Astrocyte (in vitro differentiated cells and primary cell): ENCODE measurements at regions not wholly inside any gene's neighbourhood (a gene's known extent, or its start where the extent isn't known, plus 50 kb on each side); places are given as distances from the start of the nearest gene placed in this dataset.

Experiments
- EZH2 ChIP-seq: IDR thresholded peaks from 2 replicates; pipeline ENCODE4 v1.6.1; 2012; ENCODE audit warnings: mild to moderate bottlenecking, low read length, inconsistent platforms; ENCODE audit not compliant: insufficient read depth
- TF ChIP-seq, protein P1 (sequence below): IDR thresholded peaks from 2 replicates; pipeline ENCODE4 v1.5.1; 2011; ENCODE audit warnings: low read depth, mild to moderate bottlenecking, inconsistent platforms, low read length, moderate library complexity; ENCODE audit not compliant: insufficient read depth

DNA sequence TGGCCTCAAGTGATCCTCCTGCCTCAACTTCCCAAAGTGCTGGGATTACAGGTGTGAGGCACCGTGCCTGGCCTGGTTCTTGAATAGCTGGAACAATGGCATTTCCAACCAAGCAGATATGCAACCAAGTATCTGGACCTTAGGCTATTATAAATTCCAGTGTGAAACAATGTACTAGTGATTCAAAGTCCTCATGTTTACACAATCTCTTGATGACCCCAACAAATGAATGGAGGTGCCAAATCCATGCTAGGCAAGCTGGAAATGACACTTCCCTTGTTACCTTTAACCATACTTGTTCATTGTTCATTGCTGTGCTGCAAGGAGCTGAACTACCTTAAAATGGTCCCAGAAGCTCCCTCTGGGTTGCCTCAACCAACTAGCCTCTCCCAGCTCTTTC is 282.2 kb upstream of the KLF14 start:
- TF ChIP-seq EZH2: no peak
- TF ChIP-seq, protein P1, sequence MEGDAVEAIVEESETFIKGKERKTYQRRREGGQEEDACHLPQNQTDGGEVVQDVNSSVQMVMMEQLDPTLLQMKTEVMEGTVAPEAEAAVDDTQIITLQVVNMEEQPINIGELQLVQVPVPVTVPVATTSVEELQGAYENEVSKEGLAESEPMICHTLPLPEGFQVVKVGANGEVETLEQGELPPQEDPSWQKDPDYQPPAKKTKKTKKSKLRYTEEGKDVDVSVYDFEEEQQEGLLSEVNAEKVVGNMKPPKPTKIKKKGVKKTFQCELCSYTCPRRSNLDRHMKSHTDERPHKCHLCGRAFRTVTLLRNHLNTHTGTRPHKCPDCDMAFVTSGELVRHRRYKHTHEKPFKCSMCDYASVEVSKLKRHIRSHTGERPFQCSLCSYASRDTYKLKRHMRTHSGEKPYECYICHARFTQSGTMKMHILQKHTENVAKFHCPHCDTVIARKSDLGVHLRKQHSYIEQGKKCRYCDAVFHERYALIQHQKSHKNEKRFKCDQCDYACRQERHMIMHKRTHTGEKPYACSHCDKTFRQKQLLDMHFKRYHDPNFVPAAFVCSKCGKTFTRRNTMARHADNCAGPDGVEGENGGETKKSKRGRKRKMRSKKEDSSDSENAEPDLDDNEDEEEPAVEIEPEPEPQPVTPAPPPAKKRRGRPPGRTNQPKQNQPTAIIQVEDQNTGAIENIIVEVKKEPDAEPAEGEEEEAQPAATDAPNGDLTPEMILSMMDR: no peak
